ENCODE measurements at regions not wholly inside any gene's neighbourhood (a gene's known extent, or its start where the extent isn't known, plus 50 kb on each side); places are given as distances from the start of the nearest gene placed in this dataset.
"Not testable (repeated sequence)": the region's sequence is repeated elsewhere in the genome, so short reads cannot be mapped to it uniquely, and the experiment has no call there.

DNA sequence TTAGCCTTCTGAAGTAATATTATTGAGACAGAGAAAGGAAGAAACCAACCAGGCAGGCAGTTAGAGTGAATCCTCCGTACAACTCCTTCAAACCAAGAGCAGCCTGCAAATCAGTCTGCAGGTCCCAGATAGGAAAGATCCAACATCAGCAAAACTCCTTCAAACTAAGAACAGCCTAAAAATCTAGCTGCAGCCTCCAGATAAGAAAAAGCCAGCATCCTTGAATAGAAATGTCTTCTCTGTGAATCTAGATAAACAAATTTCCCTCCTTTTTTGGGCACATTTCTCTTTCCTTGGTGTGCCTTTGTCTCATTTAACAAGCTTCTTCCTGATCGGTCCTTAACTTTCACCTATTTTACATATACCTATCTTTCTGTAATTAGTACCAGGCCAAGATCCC is 1004.6 kb upstream of the TMEFF2 start:
- 8 to 100% (median 89%) methylated on average over 1 to 2 of the region's 2 CpGs; no CpG with 5 or more reads in 2 of the 10 experiments for WGBS, 10 experiments
- Histone ChIP-seq H3K4me1 (replicated peaks in 1 of 2) (no peaks in the 10 kb centered on the region), H3K27ac (no peak overlapping the region), H3K4me3 (no peak overlapping the region)
- in situ Hi-C loops (cut with MboI; ENCODE audit: low pct_unique_long_range_greater_than_20kb in 2 of 9, low sequenced_read_pairs in 9 of 9, unreplicated experiment in 9 of 9), result no loop called here
- no peak for ATAC-seq (replicated peaks in 6 of 8)

GRCh38 chr2:193187816-193188215 is 993.1 kb upstream of the TMEFF2 start:
- Histone ChIP-seq H3K4me1 (replicated peaks in 1 of 2) (peaks cover 0 to 3% of the 10 kb centered on the region in 2 donors), H3K27ac (no peak overlapping the region), H3K4me3 (no peak overlapping the region)
- in situ Hi-C loops (cut with MboI; ENCODE audit: low pct_unique_long_range_greater_than_20kb in 2 of 9, low sequenced_read_pairs in 9 of 9, unreplicated experiment in 9 of 9), result no loop called here
- ATAC-seq (replicated peaks in 6 of 8), result no peak
- 0 to 88% (median 58%) methylated on average over 1 to 2 of the region's 2 CpGs for WGBS, 10 experiments

DNA sequence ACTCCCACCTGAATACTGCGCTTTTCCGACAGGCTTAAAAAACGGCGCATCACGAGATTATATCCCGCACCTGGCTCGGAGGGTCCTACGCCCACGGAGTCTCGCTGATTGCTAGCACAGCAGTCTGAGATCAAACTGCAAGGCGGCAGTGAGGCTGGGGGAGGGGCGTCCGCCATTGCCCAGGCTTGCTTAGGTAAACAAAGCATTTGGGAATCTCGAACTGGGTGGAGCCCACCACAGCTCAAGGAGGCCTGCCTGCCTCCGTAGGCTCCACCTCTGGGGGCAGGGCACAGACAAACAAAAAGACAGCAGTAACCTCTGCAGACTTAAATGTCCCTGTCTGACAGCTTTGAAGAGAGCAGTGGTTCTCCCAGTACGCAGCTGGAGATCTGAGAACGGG is 976.2 kb upstream of the TMEFF2 start:
- ATAC-seq (replicated peaks in 6 of 8); in situ Hi-C loops (cut with MboI; ENCODE audit: low pct_unique_long_range_greater_than_20kb in 2 of 9, low sequenced_read_pairs in 9 of 9, unreplicated experiment in 9 of 9); H3K4me1 ChIP-seq (replicated peaks in 1 of 2): not testable (repeated sequence)
- peak overlapping the region in 1 of 2 donors; percentile 89 for H3K27ac ChIP-seq
- H3K4me3 ChIP-seq, result peak overlapping the region in 4 of 5 donors; percentile 40 to 75 (median 42)
- WGBS, 10 experiments, result no CpG with 5 or more reads among the region's 17 CpGs

GRCh38 chr2:193156480-193156879 is 961.7 kb upstream of the TMEFF2 start:
- Histone ChIP-seq H3K4me1 (replicated peaks in 1 of 2) (no peaks in the 10 kb centered on the region), H3K4me3 (no peak overlapping the region), H3K27ac (no peak overlapping the region)
- no peak for ATAC-seq (replicated peaks in 6 of 8)
- 17 to 100% (median 60%) methylated on average over 1 of the region's 1 CpG; no CpG with 5 or more reads in 4 of the 10 experiments for WGBS, 10 experiments
- in situ Hi-C loops (cut with MboI; ENCODE audit: low pct_unique_long_range_greater_than_20kb in 2 of 9, low sequenced_read_pairs in 9 of 9, unreplicated experiment in 9 of 9), result no loop called here

- Histone ChIP-seq H3K27ac (no peak overlapping the region), H3K4me3 (no peak overlapping the region), H3K4me1 (replicated peaks in 1 of 2) (no peaks in the 10 kb centered on the region)
- 20 to 100% (median 85%) methylated on average over 1 to 5 of the region's 5 CpGs for WGBS, 10 experiments
- in situ Hi-C loops (cut with MboI; ENCODE audit: low pct_unique_long_range_greater_than_20kb in 2 of 9, low sequenced_read_pairs in 9 of 9, unreplicated experiment in 9 of 9), result no loop called here
- no peak for ATAC-seq (replicated peaks in 6 of 8)
Observed at GRCh38 chr2:193154076-193154475, 959.3 kb upstream of the TMEFF2 start.

DNA sequence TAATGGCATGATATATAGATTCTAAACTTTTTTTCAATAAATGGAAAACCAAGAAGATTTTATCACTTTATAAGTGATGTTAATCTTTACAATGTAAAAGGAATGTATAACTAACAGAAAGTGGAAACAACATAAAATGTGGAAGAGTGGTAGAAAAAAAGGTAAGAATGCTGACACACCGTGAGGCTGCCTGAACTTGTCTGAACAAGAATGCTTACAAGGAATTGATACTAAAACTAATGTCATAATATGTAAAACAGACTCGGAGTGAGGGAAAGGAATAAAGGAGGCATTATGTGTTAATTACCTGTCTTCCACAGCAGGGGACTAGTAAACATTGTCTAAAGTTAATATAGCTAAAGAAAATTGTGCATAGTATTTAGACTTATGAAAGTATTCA is 958.8 kb upstream of the TMEFF2 start:
- ATAC-seq (replicated peaks in 6 of 8), result no peak
- 24 to 92% (median 53%) methylated on average over 1 to 2 of the region's 2 CpGs for WGBS, 10 experiments
- H3K4me1 ChIP-seq (replicated peaks in 1 of 2), result no peaks in the 10 kb centered on the region
- in situ Hi-C loops (cut with MboI; ENCODE audit: low pct_unique_long_range_greater_than_20kb in 2 of 9, low sequenced_read_pairs in 9 of 9, unreplicated experiment in 9 of 9), result no loop called here
- H3K4me3 ChIP-seq, result no peak overlapping the region
- H3K27ac ChIP-seq, result no peak overlapping the region

- in situ Hi-C loops (cut with MboI; ENCODE audit: low pct_unique_long_range_greater_than_20kb in 2 of 9, low sequenced_read_pairs in 9 of 9, unreplicated experiment in 9 of 9), result loop anchor here in 1 of 9 experiments (25.0 kb wide), 1 partner anchor 105 kb away; no protein-coding TSS in a partner anchor
- ATAC-seq (replicated peaks in 6 of 8); H3K4me1 ChIP-seq (replicated peaks in 1 of 2); H3K27ac ChIP-seq; H3K4me3 ChIP-seq: not testable (repeated sequence)
- 40 to 80% (median 51%) methylated on average over 1 to 3 of the region's 5 CpGs; no CpG with 5 or more reads in 4 of the 10 experiments for WGBS, 10 experiments
Observed at GRCh38 chr2:193142467-193142866, 947.7 kb upstream of the TMEFF2 start.

- no peak for ATAC-seq (replicated peaks in 6 of 8)
- H3K4me3 ChIP-seq, result no peak overlapping the region
- no peaks in the 10 kb centered on the region for H3K4me1 ChIP-seq (replicated peaks in 1 of 2)
- in situ Hi-C loops (cut with MboI; ENCODE audit: low pct_unique_long_range_greater_than_20kb in 2 of 9, low sequenced_read_pairs in 9 of 9, unreplicated experiment in 9 of 9), result loop anchor here in 1 of 9 experiments (25.0 kb wide), 1 partner anchor 105 kb away; no protein-coding TSS in a partner anchor
- H3K27ac ChIP-seq, result no peak overlapping the region
Observed at GRCh38 chr2:193141998-193142397, 947.3 kb upstream of the TMEFF2 start.

- in situ Hi-C loops (cut with MboI; ENCODE audit: low pct_unique_long_range_greater_than_20kb in 2 of 9, low sequenced_read_pairs in 9 of 9, unreplicated experiment in 9 of 9), result loop anchor here in 1 of 9 experiments (25.0 kb wide), 1 partner anchor 104 kb away; no protein-coding TSS in a partner anchor
Observed at GRCh38 chr2:193140895-193141294, 946.2 kb upstream of the TMEFF2 start.

DNA sequence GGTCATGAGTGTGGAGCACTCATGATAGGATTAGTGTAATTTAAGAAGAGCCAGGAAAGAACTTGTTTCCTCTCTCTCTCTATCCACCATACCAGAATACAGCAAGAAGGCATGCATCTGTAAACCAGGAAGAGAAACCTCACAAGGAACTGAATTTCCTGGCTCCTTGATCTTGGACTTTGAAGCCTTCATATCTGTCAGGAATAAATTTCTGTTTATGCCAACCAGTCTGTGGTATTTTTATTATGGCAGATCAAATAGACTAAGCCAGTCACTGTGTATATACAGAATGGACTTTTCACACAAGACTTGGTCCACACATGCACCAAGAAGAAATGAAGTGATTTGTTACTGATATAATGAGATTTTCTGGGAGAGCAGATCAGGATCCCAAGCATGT is 930.1 kb upstream of the TMEFF2 start:
- no peak for ATAC-seq (replicated peaks in 6 of 8)
- no peak overlapping the region for H3K27ac ChIP-seq
- H3K4me3 ChIP-seq, result no peak overlapping the region
- in situ Hi-C loops (cut with MboI; ENCODE audit: low pct_unique_long_range_greater_than_20kb in 2 of 9, low sequenced_read_pairs in 9 of 9, unreplicated experiment in 9 of 9), result loop anchor here in 1 of 9 experiments (25.0 kb wide), 1 partner anchor 88 kb away; no protein-coding TSS in a partner anchor
- H3K4me1 ChIP-seq (replicated peaks in 1 of 2), result no peaks in the 10 kb centered on the region

More at GRCh38 chr2:193140895-193141294, 946.2 kb upstream of the TMEFF2 start:
- H3K4me3 ChIP-seq; ATAC-seq (replicated peaks in 6 of 8); H3K4me1 ChIP-seq (replicated peaks in 1 of 2); H3K27ac ChIP-seq: not testable (repeated sequence)
- WGBS, 10 experiments, result 43 to 100% (median 100%) methylated on average over 1 of the region's 1 CpG; no CpG with 5 or more reads in 7 of the 10 experiments

GRCh38 chr2:193114827-193115226 is 920.1 kb upstream of the TMEFF2 start:
- no peak overlapping the region for H3K27ac ChIP-seq
- 42 to 100% (median 85%) methylated on average over 1 of the region's 1 CpG for WGBS, 10 experiments
- H3K4me1 ChIP-seq (replicated peaks in 1 of 2), result no peaks in the 10 kb centered on the region
- in situ Hi-C loops (cut with MboI; ENCODE audit: low pct_unique_long_range_greater_than_20kb in 2 of 9, low sequenced_read_pairs in 9 of 9, unreplicated experiment in 9 of 9), result no loop called here
- ATAC-seq (replicated peaks in 6 of 8), result no peak
- H3K4me3 ChIP-seq, result no peak overlapping the region

DNA sequence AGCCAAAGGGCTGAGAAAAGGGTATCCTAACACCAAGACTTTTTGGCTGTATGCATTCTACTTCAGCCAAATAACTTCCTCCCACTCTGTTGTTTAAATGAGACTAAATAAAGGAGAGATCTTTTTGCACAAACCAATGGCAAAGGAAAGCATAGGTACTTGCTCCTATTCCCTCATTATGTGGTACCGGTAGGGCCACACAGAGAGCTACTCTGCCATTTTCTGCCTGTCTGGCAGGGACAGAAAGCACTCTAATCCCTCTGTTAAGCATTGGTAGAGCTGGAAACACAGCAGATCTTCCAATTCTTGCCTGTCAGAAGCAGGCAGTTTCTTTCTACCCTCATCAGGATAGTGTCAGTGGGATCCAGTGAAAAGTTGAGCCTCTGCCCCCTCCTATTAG is 918.3 kb upstream of the TMEFF2 start:
- ATAC-seq (replicated peaks in 6 of 8), result no peak
- no peak overlapping the region for H3K27ac ChIP-seq
- H3K4me1 ChIP-seq (replicated peaks in 1 of 2), result no peaks in the 10 kb centered on the region
- WGBS, 10 experiments, result 17 to 100% (median 72%) methylated on average over 1 of the region's 1 CpG; no CpG with 5 or more reads in 4 of the 10 experiments
- no peak overlapping the region for H3K4me3 ChIP-seq
- in situ Hi-C loops (cut with MboI; ENCODE audit: low pct_unique_long_range_greater_than_20kb in 2 of 9, low sequenced_read_pairs in 9 of 9, unreplicated experiment in 9 of 9), result no loop called here

DNA sequence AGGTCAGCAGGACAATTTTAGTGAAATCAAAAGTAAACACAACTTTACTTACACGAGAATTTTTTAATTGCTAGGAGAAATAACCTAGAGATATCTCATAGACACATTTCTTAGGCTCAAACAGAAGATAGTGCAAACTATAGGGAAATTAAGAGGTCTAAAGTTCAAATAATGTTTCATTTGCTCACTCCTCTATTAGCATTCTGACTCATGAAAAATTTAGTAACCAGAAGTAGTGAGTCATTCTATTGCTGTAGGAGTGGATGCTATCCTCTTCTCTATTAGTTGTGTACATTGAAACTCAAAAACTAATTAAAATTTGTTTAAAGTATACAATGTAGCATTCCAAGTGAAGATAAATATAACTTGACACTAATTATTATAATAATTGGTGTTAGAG is 908.3 kb upstream of the TMEFF2 start:
- WGBS, 10 experiments, result 0 to 100% (median 88%) methylated on average over 1 of the region's 1 CpG; no CpG with 5 or more reads in 1 of the 10 experiments
- Histone ChIP-seq H3K4me3 (no peak overlapping the region), H3K4me1 (replicated peaks in 1 of 2) (no peaks in the 10 kb centered on the region), H3K27ac (no peak overlapping the region)
- peak in 2 of 8 experiments; percentile 76 to 88 for ATAC-seq (replicated peaks in 6 of 8)
- in situ Hi-C loops (cut with MboI; ENCODE audit: low pct_unique_long_range_greater_than_20kb in 2 of 9, low sequenced_read_pairs in 9 of 9, unreplicated experiment in 9 of 9), result no loop called here

DNA sequence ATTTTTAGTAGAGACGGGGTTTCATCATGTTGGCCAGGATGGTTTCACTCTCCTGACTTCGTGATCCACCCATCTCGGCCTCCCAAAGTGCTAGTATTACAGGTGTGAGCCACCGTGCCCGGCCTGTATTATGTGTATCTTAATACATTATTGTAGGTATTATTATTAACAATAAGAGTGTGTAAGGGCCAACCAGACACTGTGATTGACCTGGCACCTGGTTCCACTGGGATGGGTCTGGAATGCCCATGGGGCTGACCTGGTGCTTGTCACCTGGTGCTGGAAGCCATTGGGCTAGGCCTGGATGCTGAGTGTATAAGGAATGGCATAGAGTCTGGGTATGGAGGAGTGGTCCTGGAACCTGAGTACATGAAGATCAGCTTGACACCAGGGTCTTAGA is 906.9 kb upstream of the TMEFF2 start:
- no peaks in the 10 kb centered on the region for H3K4me1 ChIP-seq (replicated peaks in 1 of 2)
- no peak for ATAC-seq (replicated peaks in 6 of 8)
- in situ Hi-C loops (cut with MboI; ENCODE audit: low pct_unique_long_range_greater_than_20kb in 2 of 9, low sequenced_read_pairs in 9 of 9, unreplicated experiment in 9 of 9), result no loop called here
- H3K27ac ChIP-seq, result no peak overlapping the region
- H3K4me3 ChIP-seq, result no peak overlapping the region
- WGBS, 10 experiments, result 0 to 100% (median 90%) methylated on average over 1 to 5 of the region's 5 CpGs; no CpG with 5 or more reads in 3 of the 10 experiments

Measured in motor neuron (in vitro differentiated cells).